SK-N-SH (cell line): ENCODE measurements at regions not wholly inside any gene's neighbourhood (a gene's known extent, or its start where the extent isn't known, plus 50 kb on each side); places are given as distances from the start of the nearest gene placed in this dataset.

Experiments used
- CTCF ChIA-PET: fragments of 300-600, 350-600 bp; formaldehyde crosslinking; extraction: SDS; loops from one replicate; lab custom pipeline; 2021; lab: Yijun Ruan, JAX
- POLR2A ChIA-PET: fragments of 350-600 bp; sonication (Branson Sonifier 250); formaldehyde crosslinking; extraction: SDS; loops from one replicate; lab custom pipeline; 2020; ENCODE audit warnings: antibody characterized with exemption, inconsistent platforms; lab: Yijun Ruan, JAX
- DNase-seq: peaks from one replicate; pipeline ENCODE4 v3.0.0; 2012
- H2AFZ ChIP-seq: fragments of 200-600 bp; sonication (generic); 2 replicates; pipeline ENCODE4 v1.8.1; 2016; ENCODE audit warnings: antibody characterized with exemption, mild to moderate bottlenecking, low read depth
- H3F3A ChIP-seq: fragments of 200-600 bp; sonication (generic); replicated peaks from 2 replicates; pipeline ENCODE3; 2016; ENCODE audit warnings: antibody characterized with exemption, mild to moderate bottlenecking; ENCODE audit not compliant: insufficient read depth
- H3K27ac ChIP-seq, 2 experiments: fragments of 200-500 bp in 1 of 2; fragments of 200-600 bp in 1 of 2; sonication (Bioruptor generic) in 1 of 2; sonication (generic), shearing (Covaris generic) in 1 of 2; 2 replicates each; pipeline versions ENCODE4 v1.5.1 to v1.6.1; 2014 to 2016; ENCODE audit warnings: low read depth in 2 of 2, inconsistent platforms in 1 of 2, low read length in 1 of 2, mild to moderate bottlenecking in 1 of 2, mixed read lengths in 1 of 2
- H3K27me3 ChIP-seq: fragments of 200-600 bp; sonication (generic), shearing (Covaris generic); 2 replicates; pipeline ENCODE4 v1.6.1; 2016; ENCODE audit warnings: mixed run types; ENCODE audit not compliant: insufficient read depth
- H3K36me3 ChIP-seq, 2 experiments: fragments of 200-500 bp in 1 of 2; fragments of 200-600 bp in 1 of 2; sonication (Bioruptor generic) in 1 of 2; sonication (generic) in 1 of 2; replicated peaks in 1 of 2; 2 replicates each; pipeline versions ENCODE3 to v1.5.1; 2014 to 2016; ENCODE audit warnings: low read length in 1 of 2, mild to moderate bottlenecking in 1 of 2; ENCODE audit not compliant: insufficient read depth in 2 of 2, control insufficient read depth in 1 of 2
- H3K4me1 ChIP-seq, 2 experiments: fragments of 200-500 bp in 1 of 2; fragments of 200-600 bp in 1 of 2; sonication (Bioruptor generic) in 1 of 2; sonication (generic), shearing (Covaris generic) in 1 of 2; 2 replicates each; pipeline versions ENCODE4 v1.5.1 to v1.6.1; 2014 to 2016; ENCODE audit warnings: low read depth in 1 of 2, low read length in 1 of 2, mixed run types in 1 of 2; ENCODE audit not compliant: insufficient read depth in 2 of 2, control insufficient read depth in 1 of 2
- H3K4me2 ChIP-seq: fragments of 200-600 bp; sonication (generic), shearing (Covaris generic); 2 replicates; pipeline ENCODE4 v1.6.1; 2017; ENCODE audit warnings: mixed run types
- H3K4me3 ChIP-seq, 2 experiments: fragments of 200-500 bp in 1 of 2; fragments of 200-600 bp in 1 of 2; sonication (Bioruptor generic) in 1 of 2; sonication (generic), shearing (Covaris generic) in 1 of 2; 2 replicates each; pipeline versions ENCODE4 v1.5.1 to v1.8.1; 2014 to 2016; ENCODE audit warnings: low read depth in 2 of 2, inconsistent platforms in 1 of 2, low read length in 1 of 2, mild to moderate bottlenecking in 1 of 2, mixed read lengths in 1 of 2, moderate library complexity in 1 of 2
- H3K79me2 ChIP-seq: fragments of 200-600 bp; sonication (generic); 2 replicates; pipeline ENCODE4 v1.8.1; 2017; ENCODE audit warnings: mild to moderate bottlenecking; ENCODE audit not compliant: insufficient read depth
- H3K9ac ChIP-seq: fragments of 200-600 bp; sonication (generic); 2 replicates; pipeline ENCODE4 v1.6.1; 2017; ENCODE audit warnings: mixed run types
- H3K9me2 ChIP-seq: fragments of 200-600 bp; sonication (generic); 2 replicates; pipeline ENCODE4 v1.6.1; 2017; ENCODE audit warnings: mixed run types
- H3K9me3 ChIP-seq: fragments of 200-600 bp; sonication (generic); 2 replicates; pipeline ENCODE4 v1.6.1; 2017; ENCODE audit warnings: mixed run types, mild to moderate bottlenecking, moderate library complexity
- H4K20me1 ChIP-seq: fragments of 200-600 bp; sonication (generic); 2 replicates; pipeline ENCODE4 v1.6.1; 2017; ENCODE audit warnings: mild to moderate bottlenecking, mixed run types; ENCODE audit not compliant: insufficient read depth
- CHD2 ChIP-seq: fragments of 150-350 bp; IDR thresholded peaks from 2 replicates; pipeline ENCODE4 v1.6.1; 2018; ENCODE audit warnings: low read length; ENCODE audit not compliant: partially characterized antibody
- EP300 ChIP-seq, 2 experiments: IDR thresholded peaks; 2 replicates each; pipeline versions ENCODE4 v1.4.0 to v1.6.1; 2012; ENCODE audit warnings: borderline replicate concordance in 1 of 2, low read depth in 1 of 2, low read length in 1 of 2
- FOXM1 ChIP-seq: IDR thresholded peaks from 2 replicates; pipeline ENCODE4 v1.4.0; 2012; ENCODE audit warnings: low read depth, mild to moderate bottlenecking
- GATA2 ChIP-seq: sonication (generic); formaldehyde crosslinking; IDR thresholded peaks from 2 replicates; pipeline ENCODE4 v1.5.0; 2020; ENCODE audit warnings: mild to moderate bottlenecking, missing genetic modification reagents
- MAX ChIP-seq: IDR thresholded peaks from 2 replicates; pipeline ENCODE4 v1.4.0; 2012; ENCODE audit warnings: low read depth
- MXI1 ChIP-seq: IDR thresholded peaks from 2 replicates; pipeline ENCODE4 v1.6.1; 2012; ENCODE audit warnings: mild to moderate bottlenecking, low read depth, low read length, improper control_type of control experiment
- NFIC ChIP-seq: IDR thresholded peaks from 2 replicates; pipeline ENCODE4 v1.4.0; 2012; ENCODE audit warnings: borderline replicate concordance
- NRF1 ChIP-seq: IDR thresholded peaks from 2 replicates; pipeline ENCODE4 v1.6.1; 2012; ENCODE audit warnings: low read depth, mild to moderate bottlenecking, low read length
- RAD21 ChIP-seq: IDR thresholded peaks from 2 replicates; pipeline ENCODE4 v1.6.1; 2012; ENCODE audit warnings: mild to moderate bottlenecking, low read length
- REST ChIP-seq: IDR thresholded peaks from 2 replicates; pipeline ENCODE4 v1.6.1; 2012; ENCODE audit warnings: mild to moderate bottlenecking, low read depth, low read length, moderate library complexity
- RXRA ChIP-seq: IDR thresholded peaks from 2 replicates; pipeline ENCODE4 v1.4.0; 2012; ENCODE audit warnings: low read depth, mild to moderate bottlenecking, borderline replicate concordance
- SIN3A ChIP-seq: IDR thresholded peaks from 2 replicates; pipeline ENCODE4 v1.6.1; 2012; ENCODE audit warnings: low read depth, mild to moderate bottlenecking, low read length, moderate library complexity, borderline replicate concordance
- TAF1 ChIP-seq: IDR thresholded peaks from 2 replicates; pipeline ENCODE4 v1.6.1; 2012; ENCODE audit warnings: low read depth, mild to moderate bottlenecking, low read length, moderate library complexity, borderline replicate concordance
- TCF12 ChIP-seq: IDR thresholded peaks from 2 replicates; pipeline ENCODE4 v1.4.0; 2012
- TEAD4 ChIP-seq: IDR thresholded peaks from 2 replicates; pipeline ENCODE4 v1.4.0; 2012; ENCODE audit warnings: mild to moderate bottlenecking, borderline replicate concordance; ENCODE audit not compliant: insufficient read depth
- USF2 ChIP-seq: fragments of 150-350 bp; IDR thresholded peaks from 2 replicates; pipeline ENCODE4 v1.6.1; 2017; ENCODE audit warnings: antibody characterized with exemption, low read length, low read depth, borderline replicate concordance
- YY1 ChIP-seq: IDR thresholded peaks from 2 replicates; pipeline ENCODE4 v1.4.0; 2012; ENCODE audit warnings: low read depth, mild to moderate bottlenecking
- WGBS: methylation state at CpG from one replicate; pipeline ENCODE4 v1.1.6; 2017; ENCODE audit warnings: low lambda C conversion rate; 5-methylcytosine and 5-hydroxymethylcytosine counted together
- TF ChIP-seq, protein P1 (sequence below): fragments of 200-600 bp; sonication (generic); IDR thresholded peaks from 2 replicates; pipeline ENCODE4 v1.6.1; 2017; ENCODE audit warnings: antibody characterized with exemption, mild to moderate bottlenecking, moderate library complexity

- POLR2A ChIA-PET: no interaction called here
- no peak for DNase-seq
- TF ChIP-seq TAF1: no peak
- no peak for TF ChIP-seq YY1
- TF ChIP-seq USF2: no peak
- TF ChIP-seq FOXM1: no peak
- TF ChIP-seq GATA2 (CRISPR knock-in tag): no peak
- TF ChIP-seq NRF1: no peak
- no peak for TF ChIP-seq RXRA
- no peak for TF ChIP-seq TEAD4
- TF ChIP-seq RAD21: no peak
- TF ChIP-seq SIN3A: no peak
- TF ChIP-seq EP300 (IDR thresholded peaks at IDR 0.05; ENCODE audit: borderline replicate concordance in 1 of 2, low read depth in 1 of 2, low read length in 1 of 2): no peak
- TF ChIP-seq, protein P1, sequence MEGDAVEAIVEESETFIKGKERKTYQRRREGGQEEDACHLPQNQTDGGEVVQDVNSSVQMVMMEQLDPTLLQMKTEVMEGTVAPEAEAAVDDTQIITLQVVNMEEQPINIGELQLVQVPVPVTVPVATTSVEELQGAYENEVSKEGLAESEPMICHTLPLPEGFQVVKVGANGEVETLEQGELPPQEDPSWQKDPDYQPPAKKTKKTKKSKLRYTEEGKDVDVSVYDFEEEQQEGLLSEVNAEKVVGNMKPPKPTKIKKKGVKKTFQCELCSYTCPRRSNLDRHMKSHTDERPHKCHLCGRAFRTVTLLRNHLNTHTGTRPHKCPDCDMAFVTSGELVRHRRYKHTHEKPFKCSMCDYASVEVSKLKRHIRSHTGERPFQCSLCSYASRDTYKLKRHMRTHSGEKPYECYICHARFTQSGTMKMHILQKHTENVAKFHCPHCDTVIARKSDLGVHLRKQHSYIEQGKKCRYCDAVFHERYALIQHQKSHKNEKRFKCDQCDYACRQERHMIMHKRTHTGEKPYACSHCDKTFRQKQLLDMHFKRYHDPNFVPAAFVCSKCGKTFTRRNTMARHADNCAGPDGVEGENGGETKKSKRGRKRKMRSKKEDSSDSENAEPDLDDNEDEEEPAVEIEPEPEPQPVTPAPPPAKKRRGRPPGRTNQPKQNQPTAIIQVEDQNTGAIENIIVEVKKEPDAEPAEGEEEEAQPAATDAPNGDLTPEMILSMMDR: no peak
- no peak for TF ChIP-seq NFIC
- TF ChIP-seq TCF12: no peak
- no peak for TF ChIP-seq CHD2
- TF ChIP-seq MXI1: no peak
Observed at GRCh38 chr9:135306699-135307098, 172.9 kb upstream of the PPP1R26 start.

DNA sequence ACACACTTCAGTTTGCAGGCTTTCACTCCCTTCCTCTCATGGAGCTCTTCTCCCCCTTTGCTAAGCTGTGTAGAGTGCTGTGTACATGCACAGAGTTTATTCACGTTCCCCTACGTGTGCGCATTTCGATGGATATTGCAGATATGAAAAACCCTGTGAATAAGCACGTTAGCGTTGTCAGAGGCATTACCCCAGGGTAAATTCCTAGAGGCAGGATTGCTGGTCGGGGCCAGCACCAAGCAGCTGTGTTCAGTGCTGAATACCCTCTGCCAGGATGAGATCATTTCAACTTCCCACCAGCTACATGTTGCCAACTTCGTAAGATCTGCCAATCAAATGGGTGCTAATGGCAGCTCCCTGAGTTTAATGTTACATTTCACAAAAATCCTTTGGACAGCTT is 172.3 kb upstream of the PPP1R26 start:
- CTCF ChIA-PET: interaction anchor here (0.8 to 2.1 kb wide), 3 partner anchors 14 to 105 kb away, joined by 3 to 6 read pairs (median 3); no protein-coding TSS in a partner anchor
- no peaks in the 10 kb centered on the region for H3F3A ChIP-seq
- TF ChIP-seq NRF1: no peak
- no peak for TF ChIP-seq YY1
- TF ChIP-seq RAD21: no peak
- TF ChIP-seq REST: no peak
- no peak for TF ChIP-seq TAF1
- TF ChIP-seq, protein P1: no peak
- TF ChIP-seq RXRA: no peak
- no peak for TF ChIP-seq MAX
- no peak overlapping the region for H2AFZ ChIP-seq
- no peak overlapping the region for H3K4me2 ChIP-seq
- H3K4me1 ChIP-seq: peaks cover 0 to 13% of the 10 kb centered on the region in 2 experiments; a peak in 1 of 4 replicates
- WGBS: 52% methylated on average over 8 of the region's 8 CpGs
- DNase-seq: no peak
- no peak overlapping the region for H3K4me3 ChIP-seq
- H3K27me3 ChIP-seq: no peaks in the 10 kb centered on the region
- no peaks in the 10 kb centered on the region for H3K9me2 ChIP-seq
- H3K9me3 ChIP-seq: peaks cover 6% of the 10 kb centered on the region; the same call in 1 of the 2 replicates
- no peaks in the 10 kb centered on the region for H4K20me1 ChIP-seq
- H3K27ac ChIP-seq: no peak overlapping the region
- no peaks in the 10 kb centered on the region for H3K36me3 ChIP-seq
- POLR2A ChIA-PET: no interaction called here
- H3K9ac ChIP-seq: no peak overlapping the region
- no peaks in the 10 kb centered on the region for H3K79me2 ChIP-seq

More at GRCh38 chr9:135306699-135307098, 172.9 kb upstream of the PPP1R26 start:
- Histone ChIP-seq H3K27ac (no peak overlapping the region), H3K4me3 (no peak overlapping the region), H3K36me3 (no peaks in the 10 kb centered on the region), H3K27me3 (no peaks in the 10 kb centered on the region), H4K20me1 (no peaks in the 10 kb centered on the region), H3K9ac (no peak overlapping the region), H3K4me2 (no peak overlapping the region), H3F3A (no peaks in the 10 kb centered on the region), H3K79me2 (no peaks in the 10 kb centered on the region), H2AFZ (no peak overlapping the region), H3K9me3 (peaks cover 6% of the 10 kb centered on the region; the same call in 1 of the 2 replicates), H3K9me2 (no peaks in the 10 kb centered on the region), H3K4me1 (peaks cover 0 to 13% of the 10 kb centered on the region in 2 experiments; a peak in 1 of 4 replicates)
- WGBS: 62% methylated on average over 12 of the region's 12 CpGs
- CTCF ChIA-PET: interaction anchor here (2.1 kb wide), 1 partner anchor 106 kb away, joined by 6 read pairs; no protein-coding TSS in a partner anchor
